ENCODE measurements at regions not wholly inside any gene's neighbourhood (a gene's known extent, or its start where the extent isn't known, plus 50 kb on each side); places are given as distances from the start of the nearest gene placed in this dataset.

DNA sequence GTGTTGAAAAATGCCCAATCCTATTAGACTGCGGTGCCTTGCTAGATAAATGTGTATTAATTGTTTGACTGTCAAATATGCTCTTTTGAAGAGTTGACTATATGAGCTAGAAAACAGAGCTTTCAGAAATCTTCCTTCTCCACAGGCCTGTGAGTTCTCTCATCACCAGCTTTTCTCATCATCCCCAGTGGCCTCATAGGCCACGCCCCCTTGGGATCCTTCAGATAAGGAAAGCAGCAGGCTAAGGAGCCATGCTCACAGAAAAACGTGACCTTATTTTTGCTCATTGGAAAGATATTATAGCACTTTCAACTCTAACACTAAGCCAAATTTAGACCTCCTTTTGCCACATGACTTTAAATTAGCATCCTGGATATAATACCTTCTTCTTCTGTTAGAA, 514.4 kb upstream of the ARRDC4 start:
- no peak for DNase-seq

DNA sequence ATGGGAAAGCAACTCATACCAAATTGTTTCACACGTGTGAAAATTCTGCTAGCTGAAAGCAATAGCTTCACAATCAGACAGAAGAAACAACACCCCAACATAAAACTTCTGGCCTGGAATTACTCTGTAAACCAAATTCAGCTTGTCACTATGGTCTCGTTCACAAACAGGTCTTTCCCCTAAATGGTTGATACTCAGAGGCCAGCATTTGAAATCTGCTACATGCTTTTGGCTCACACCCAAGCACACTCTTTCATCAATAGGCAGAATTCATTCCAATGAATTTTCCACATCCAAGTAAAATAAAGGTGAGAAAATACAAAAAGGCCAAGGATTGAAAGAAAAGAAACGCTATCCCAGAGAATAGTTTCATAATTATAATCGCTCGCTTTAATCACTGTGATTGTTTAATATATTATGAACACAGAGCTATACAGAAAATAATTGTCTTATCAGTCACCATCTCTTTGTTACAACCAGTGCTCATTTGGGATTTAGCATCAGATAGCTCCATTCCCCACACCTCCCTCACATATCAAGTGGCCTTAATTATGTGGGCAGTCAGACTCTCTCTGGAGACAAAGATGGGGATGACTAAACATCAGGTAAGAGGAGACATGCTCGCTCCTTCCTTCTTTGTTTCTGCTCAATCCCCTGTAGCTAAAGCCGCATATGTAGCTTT, 503.8 kb upstream of the ARRDC4 start:
- no peak for DNase-seq

GRCh38 chr15:97457203-97457847, 503.2 kb upstream of the ARRDC4 start:
- no peak for DNase-seq

DNA sequence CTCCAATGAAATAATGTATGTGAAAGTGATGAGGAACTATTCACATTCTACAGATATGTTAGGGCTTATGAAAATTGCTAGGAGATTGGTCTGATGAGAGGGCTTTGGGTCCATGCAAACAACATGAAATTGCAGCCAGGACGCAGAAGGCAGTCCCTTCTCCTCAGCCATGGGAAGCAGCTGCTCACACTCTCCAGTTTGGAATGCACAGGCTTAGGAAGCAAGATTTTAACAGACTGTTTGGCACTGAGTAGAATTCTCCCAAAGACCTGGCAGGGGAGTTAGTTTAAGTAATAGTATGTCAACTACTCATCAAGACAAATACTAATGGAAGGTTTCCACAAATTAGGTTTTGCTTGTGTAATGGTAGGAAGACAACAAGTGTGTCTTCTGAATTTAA, 500.7 kb upstream of the ARRDC4 start:
- no peak for DNase-seq

GRCh38 chr15:97461226-97461625, 499.3 kb upstream of the ARRDC4 start:
- DNase-seq, result no peak

DNA sequence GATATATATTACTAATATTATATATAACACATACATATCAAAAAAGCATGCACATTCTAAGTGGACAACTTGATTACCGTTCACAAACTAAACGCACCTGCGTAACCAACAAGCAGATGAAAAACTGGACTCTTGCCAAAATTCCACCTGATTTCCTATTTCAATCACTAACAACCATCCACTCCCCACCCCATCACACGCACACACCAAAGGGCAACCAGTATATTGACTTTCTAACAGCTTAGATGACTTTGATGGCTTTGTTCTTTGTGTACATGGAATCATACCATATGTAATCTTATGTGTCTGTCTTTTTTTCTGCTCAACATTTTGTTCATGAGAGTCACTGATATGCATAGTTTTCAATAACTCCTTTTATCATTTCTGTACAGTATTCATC, 496.8 kb upstream of the ARRDC4 start:
- DNase-seq, result no peak

- DNase-seq, result no peak
These were observed 490.1 kb upstream of the ARRDC4 start for GRCh38 chr15:97470417-97470816.

GRCh38 chr15:97473627-97474026, 486.9 kb upstream of the ARRDC4 start:
- no peak for DNase-seq

DNA sequence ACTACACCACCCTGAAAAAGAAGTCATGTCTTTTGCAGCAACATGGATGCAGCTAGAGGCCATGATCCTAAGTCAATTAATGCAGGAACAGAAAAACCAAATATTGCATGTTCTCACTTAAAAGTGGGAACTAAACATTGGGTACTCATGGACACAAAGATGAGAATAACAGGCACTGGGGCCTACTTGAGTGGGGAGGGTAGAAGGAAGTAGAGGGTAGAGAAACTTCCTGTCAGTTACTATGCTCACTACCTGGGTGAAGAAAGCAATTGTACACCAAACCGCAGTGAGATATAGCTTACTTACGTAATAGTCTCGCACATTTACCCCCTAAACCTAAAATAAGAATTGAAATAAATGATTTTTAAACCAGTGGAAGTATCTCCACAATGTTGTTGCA, 480.5 kb upstream of the ARRDC4 start:
- no peak for DNase-seq

DNA sequence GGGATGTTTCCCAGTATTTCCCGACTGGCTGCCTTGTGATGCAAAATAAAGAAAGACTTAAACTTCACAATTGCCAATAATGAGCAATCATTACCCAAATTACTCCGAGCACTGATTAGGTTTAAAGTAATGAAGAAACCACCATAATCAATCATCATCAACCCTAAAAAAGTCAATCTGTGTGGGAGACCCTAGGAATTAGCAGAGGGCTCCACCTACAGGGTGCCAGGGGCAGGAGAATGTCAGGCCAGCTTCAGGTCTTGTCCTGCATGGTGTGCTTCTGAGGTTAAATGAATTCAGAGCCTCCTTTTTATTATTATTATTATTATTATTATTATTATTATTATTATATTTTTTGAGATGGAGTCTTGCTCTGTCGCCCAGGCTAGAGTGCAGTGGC, 478.0 kb upstream of the ARRDC4 start:
- no peak for DNase-seq

DNA sequence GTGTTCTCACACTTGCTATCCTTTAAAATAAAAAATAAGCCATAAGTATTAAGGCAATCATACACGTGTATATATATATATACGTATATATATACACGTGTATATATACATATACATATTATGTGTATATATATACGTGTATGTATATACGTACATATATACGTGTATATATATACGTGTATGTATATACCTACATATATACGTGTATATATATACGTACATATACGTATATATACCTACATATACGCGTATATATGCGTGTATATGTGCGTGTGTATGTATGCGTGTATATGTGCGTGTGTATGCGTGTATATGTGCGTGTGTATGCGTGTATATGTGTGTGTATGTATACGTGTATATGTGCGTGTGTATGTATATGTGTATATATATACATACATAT, 477.3 kb upstream of the ARRDC4 start:
- no peak for DNase-seq

DNA sequence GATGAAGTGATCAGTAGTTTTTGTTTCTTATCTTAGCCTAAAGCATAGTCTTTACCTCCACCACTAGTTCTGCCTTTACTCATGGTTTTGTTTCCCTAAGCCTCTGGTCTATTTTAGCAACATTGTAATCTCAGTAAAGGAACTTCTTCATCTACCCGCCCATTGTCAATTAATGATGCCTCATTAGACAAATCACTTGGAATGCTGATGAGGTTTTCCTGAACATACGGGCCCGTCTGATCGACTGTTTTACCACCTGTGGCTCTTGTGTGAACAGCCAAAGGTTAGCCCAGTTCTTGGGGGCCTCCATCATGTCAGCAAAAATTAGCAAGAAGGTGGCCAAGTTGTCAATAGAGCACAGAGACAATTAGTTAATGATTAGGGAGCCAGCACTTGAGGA, 470.1 kb upstream of the ARRDC4 start:
- no peak for DNase-seq

DNA sequence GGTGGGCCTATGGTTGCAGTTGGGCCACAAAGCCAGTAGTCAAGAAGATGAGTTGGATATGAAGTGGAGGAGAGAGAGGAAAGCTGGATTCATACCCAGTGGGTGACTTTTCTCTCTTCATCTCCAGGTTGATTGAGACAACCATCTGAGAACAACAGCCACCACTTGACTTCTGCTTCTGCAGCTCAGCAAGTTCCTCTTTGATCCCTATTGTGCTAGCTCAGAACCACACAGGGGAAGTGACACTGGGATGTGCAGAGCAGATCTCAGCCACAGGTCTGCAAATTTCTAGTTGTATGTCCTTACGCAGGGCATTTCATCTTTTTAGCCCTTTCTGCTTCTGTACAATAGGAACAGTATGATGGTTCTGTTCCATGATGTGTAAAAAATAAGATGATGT, 459.2 kb upstream of the ARRDC4 start:
- DNase-seq, result no peak

DNA sequence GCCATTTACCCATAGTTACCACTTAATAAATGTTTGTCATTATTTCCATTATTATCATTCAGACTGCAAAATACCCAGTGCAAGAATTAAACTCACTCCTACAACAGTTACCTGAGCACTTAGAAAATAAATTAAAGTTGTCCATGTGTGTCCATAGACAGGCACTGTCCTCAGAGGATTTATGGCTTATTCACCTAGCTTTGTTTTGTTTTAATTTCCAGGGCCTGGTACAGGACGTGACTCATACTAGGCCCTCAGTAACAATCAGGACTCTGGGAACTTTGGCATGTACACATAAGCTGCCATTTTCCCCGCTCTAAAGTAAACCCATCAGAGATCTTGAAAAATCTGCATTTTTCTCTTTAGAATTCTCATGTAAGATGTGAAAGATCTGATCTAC, 458.5 kb upstream of the ARRDC4 start:
- no peak for DNase-seq

- no peak for DNase-seq
These were observed 456.3 kb upstream of the ARRDC4 start for GRCh38 chr15:97504031-97504792.

DNA sequence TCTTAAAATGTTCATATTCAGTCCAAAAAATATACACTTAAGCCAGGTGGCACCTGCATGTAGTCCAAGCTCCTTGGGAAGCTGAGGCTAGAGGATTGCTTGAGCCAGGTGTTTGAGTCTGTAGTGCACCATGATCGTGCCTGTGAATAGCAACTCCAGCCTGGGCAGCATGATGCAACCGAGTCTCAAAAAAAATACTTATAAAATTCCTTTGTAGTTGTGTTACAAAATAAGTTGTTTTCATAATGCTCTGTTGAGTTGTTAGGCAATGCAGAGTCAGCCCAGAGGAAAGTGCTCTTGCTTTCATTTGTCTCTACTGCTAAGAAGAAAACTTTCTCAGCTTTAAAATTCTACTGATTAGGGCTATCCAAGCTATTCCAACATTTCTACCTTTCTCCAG, 442.8 kb upstream of the ARRDC4 start:
- no peak for DNase-seq

DNA sequence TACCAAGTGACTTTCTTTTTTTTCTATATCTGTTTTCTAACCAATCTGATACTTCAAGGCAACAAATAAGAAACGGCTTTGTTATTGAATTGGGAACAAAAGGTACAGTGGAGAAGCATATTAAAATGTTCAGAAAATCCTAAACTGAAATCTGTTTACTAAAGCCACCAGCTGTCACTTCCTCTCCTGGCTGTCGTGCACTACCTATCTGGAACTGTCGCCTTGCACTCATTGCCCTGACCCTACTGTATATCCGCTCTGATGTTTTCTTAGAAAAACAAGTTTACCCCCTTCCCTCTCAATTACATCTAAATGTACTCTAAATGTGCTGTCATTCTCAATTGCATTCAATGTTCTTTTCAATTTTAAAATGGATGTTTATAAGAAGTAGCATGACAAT, 439.8 kb upstream of the ARRDC4 start:
- no peak for DNase-seq

DNA sequence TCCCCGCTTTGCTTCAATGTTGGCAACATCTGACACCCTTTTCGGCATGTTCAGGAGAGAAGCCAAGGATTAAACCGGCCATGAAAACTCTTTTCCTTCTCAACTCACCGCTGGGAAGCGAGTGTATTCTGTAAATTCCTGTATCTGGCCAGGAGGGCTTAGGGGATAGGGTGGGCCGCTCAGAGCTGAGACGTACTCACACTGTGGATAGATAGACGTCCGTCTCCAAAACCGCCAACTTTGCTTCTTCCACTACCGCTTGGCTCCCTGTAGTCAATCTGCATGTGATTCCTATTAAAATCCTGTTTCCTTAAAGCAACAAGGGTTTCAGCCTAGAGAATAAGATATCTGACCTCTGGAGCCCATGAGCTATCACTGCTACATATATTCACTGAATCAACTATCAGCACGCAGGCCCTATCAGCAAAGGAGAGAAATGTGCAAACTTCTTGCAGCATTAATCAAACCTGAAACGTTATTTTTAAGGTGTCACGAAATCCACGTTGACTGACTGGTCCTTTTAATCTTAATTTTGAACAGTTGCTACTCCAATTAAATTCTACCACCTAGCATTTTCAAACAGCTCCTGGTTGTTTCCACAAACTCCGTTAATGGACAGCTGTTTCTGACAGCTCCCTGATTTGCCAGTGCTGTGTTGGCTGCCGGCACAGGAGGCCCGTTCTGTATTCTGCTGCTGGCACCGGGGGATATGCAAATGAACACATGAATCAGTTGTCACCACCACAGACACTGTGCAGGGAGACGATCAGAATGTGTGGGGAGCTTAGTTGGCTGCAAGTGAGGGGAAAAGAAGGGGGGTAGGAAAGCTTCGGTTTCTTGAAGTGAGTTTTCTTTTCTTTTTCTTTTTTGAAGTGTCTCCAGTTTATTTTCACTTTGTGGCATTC, 438.9 kb upstream of the ARRDC4 start:
- no peak for DNase-seq

DNA sequence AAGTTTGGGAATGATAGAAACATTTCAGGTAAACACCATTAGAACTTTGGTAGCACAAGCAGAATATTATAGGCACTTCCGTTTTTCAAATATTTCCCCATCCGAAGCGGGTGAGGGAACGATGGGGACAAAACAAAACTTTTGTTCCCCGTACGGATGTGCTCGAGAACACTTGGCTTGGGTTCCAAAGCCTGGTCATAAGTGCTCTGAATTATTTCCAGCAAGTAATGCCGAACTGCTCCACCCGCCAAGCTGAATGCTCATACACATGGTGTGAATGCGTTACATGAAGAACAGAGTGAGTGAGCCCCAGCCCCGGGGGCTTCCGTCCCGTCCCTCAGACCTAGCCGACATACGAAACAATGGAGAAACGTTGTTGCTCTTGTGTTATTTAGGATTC, 438.2 kb upstream of the ARRDC4 start:
- no peak for DNase-seq

DNA sequence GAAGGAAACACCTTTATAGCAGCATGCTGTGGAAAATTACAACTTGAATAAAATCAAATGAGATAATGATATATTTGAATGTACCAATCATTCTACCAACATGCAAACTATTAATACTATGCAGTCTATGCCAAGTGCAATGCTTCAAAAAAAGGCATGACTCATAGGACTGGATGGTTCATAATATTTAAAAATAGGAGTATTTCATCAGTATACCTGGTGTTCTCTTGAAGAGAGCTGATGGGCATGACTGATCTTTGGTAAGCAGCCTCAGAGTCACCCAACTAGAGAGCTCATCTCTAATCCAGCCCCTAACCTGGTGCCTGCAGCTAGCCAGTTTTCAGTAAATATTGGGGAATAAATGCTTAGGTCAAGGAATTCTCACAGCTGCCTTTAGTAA, 434.7 kb upstream of the ARRDC4 start:
- no peak for DNase-seq

GRCh38 chr15:97528238-97528637, 432.3 kb upstream of the ARRDC4 start:
- no peak for DNase-seq

DNA sequence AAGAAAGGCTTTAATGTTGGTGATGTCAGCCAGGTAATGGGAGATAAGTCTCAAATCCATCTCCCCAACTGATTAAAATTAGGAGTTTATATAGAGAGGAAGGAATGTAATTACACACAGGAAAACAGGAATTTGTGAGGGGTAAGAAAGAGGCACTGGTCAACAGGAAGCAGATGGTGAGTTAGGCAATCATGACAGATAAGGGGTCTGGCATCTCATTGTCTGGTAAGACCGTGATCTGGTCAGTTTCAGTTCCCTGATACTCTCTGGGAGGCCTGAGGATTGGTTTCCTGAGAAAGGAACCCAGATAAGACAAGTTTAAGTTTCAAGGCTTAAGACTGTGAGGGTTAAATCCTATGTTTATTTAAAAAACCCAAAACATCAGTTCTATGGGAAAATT, 414.7 kb upstream of the ARRDC4 start:
- no peak for DNase-seq

DNA sequence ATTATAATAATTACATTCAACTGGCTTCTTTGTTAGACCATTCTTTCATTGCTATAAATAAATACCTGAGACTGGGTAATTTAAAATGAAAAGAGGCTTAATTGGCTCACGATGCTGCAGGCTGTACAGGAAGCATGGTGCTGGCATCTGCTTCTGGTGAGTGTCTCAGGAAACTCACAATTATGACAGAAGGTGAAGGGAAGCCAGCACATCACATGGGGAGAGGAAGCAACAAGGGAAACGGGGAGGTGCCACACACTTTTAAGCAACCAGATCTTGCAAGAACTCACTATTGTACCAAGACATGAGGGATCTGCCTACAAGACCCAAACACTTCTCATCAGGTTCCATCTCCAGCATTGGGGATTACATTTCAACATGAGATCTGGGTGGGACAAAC, 413.1 kb upstream of the ARRDC4 start:
- no peak for DNase-seq
